ENCODE measurements at regions not wholly inside any gene's neighbourhood (a gene's known extent, or its start where the extent isn't known, plus 50 kb on each side); places are given as distances from the start of the nearest gene placed in this dataset.

GRCh38 chr3:54053211-54053610, 69.1 kb upstream of the CACNA2D3 start:
- DNase-seq (ENCODE audit: low spot score) (no peak), ATAC-seq (peak; percentile 67)

More at GRCh38 chr3:54053211-54053610, 69.1 kb upstream of the CACNA2D3 start:
- no peaks in the 10 kb centered on the region; the same call in 1 of the 2 replicates for H3F3A ChIP-seq (replicated peaks; ENCODE audit: low read depth)
- no peak overlapping the region for H3K27ac ChIP-seq (ENCODE audit: low read depth)
- H3K4me2 ChIP-seq = no peak overlapping the region
- H3K4me1 ChIP-seq (ENCODE audit: insufficient read depth) = no peaks in the 10 kb centered on the region; the same call in 1 of the 2 replicates
- H3K4me3 ChIP-seq = no peak overlapping the region
- no peaks in the 10 kb centered on the region for H3K36me3 ChIP-seq (ENCODE audit: insufficient read depth)
- no peaks in the 10 kb centered on the region; the same call in 2 of the 3 replicates for H3K4me1 Mint-ChIP-seq
- no peaks in the 10 kb centered on the region for H3K27me3 ChIP-seq (ENCODE audit: insufficient read depth)
- 0 out of 2 replicates have a peak, but pooled peaks cover 1% of the 10 kb centered on the region for H3K9me2 ChIP-seq (ENCODE audit: insufficient read depth)
- no peaks in the 10 kb centered on the region for H3K36me3 Mint-ChIP-seq (ENCODE audit: low read depth)
- peaks cover 2% of the 10 kb centered on the region for H3K27me3 Mint-ChIP-seq (ENCODE audit: insufficient read depth, low read depth, poor library complexity)
- H3K27ac Mint-ChIP-seq = no peak overlapping the region
- H4K20me1 ChIP-seq (replicated peaks; ENCODE audit: insufficient read depth) = no peaks in the 10 kb centered on the region
- H3K4me3 Mint-ChIP-seq = no peak overlapping the region
- no peaks in the 10 kb centered on the region for H3K79me2 ChIP-seq (replicated peaks; ENCODE audit: insufficient read depth)
- TF ChIP-seq EZH2 (IDR thresholded peaks at IDR 0.05; ENCODE audit: low read depth, unreplicated experiment) (no peak), CTCF (conservative IDR thresholded peaks at IDR 0.05; ENCODE audit: low read depth in 2 of 2) (no peak), NANOG (IDR thresholded peaks at IDR 0.05; ENCODE audit: borderline replicate concordance) (no peak), ZNF331 (CRISPR knock-in tag; IDR thresholded peaks at IDR 0.05; ENCODE audit: low read depth) (no peak), ZNF462 (CRISPR knock-in tag; IDR thresholded peaks at IDR 0.05) (no peak), JUNB (IDR thresholded peaks at IDR 0.05; ENCODE audit: unreplicated experiment) (no peak), POLR2AphosphoS5 (IDR thresholded peaks at IDR 0.05; ENCODE audit: low read depth) (no peak), REST (IDR thresholded peaks at IDR 0.05; ENCODE audit: unreplicated experiment) (no peak), ETS1 (IDR thresholded peaks at IDR 0.05) (no peak), ZNF114 (CRISPR knock-in tag; IDR thresholded peaks at IDR 0.05) (no peak), EZH2phosphoT487 (IDR thresholded peaks at IDR 0.05; ENCODE audit: unreplicated experiment) (no peak), STAT1 (IDR thresholded peaks at IDR 0.05; ENCODE audit: unreplicated experiment) (no peak), CREB1 (CRISPR knock-in tag; IDR thresholded peaks at IDR 0.05; ENCODE audit: low read depth) (no peak)
- peak overlapping the region; percentile 34; the same call in 1 of the 2 replicates for H2AFZ ChIP-seq
- H3K9me3 Mint-ChIP-seq = no peaks in the 10 kb centered on the region
